Prostate gland (tissue), 2 donors: ENCODE measurements at regions not wholly inside any gene's neighbourhood (a gene's known extent, or its start where the extent isn't known, plus 50 kb on each side); places are given as distances from the start of the nearest gene placed in this dataset.

Source experiments
- POLR2A ChIP-seq: fragments of 450-650 bp; IDR thresholded peaks from one replicate; pipeline ENCODE4 v1.6.1; 2016; ENCODE audit warnings: antibody characterized with exemption, mild to moderate bottlenecking
- TF ChIP-seq, protein P1 (sequence below), 4 experiments: fragments of 200-600 bp in 2 of 4; fragments of 450-650 bp in 2 of 4; sonication (generic) in 2 of 4; IDR thresholded peaks; 1 replicate in 3 of 4; 2 replicates in 1 of 4; pipeline ENCODE4 v1.5.1; 2016 to 2019; ENCODE audit warnings: antibody characterized with exemption in 4 of 4, mild to moderate bottlenecking in 2 of 4, moderate library complexity in 2 of 4

DNA sequence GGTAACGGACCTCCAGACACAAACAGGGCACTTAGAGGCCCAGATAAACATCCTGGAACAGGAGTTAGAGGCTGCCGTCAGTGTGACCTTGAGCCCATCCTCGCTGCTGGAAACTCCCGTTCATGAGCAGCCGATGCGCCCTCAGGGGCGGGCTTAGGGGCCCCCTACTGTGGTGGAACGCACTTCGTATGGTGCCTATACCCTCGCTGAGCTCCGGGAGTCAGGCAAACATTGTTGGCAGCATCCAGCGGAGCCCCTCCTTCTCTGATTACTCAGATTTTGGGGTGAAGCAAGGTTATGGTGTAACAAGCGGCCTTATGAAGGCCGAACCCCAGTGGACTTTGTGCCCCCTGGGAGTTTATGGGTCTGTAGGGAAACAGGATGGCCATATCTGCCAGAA, 205.3 kb upstream of the SYT4 start:
- TF ChIP-seq, protein P1, sequence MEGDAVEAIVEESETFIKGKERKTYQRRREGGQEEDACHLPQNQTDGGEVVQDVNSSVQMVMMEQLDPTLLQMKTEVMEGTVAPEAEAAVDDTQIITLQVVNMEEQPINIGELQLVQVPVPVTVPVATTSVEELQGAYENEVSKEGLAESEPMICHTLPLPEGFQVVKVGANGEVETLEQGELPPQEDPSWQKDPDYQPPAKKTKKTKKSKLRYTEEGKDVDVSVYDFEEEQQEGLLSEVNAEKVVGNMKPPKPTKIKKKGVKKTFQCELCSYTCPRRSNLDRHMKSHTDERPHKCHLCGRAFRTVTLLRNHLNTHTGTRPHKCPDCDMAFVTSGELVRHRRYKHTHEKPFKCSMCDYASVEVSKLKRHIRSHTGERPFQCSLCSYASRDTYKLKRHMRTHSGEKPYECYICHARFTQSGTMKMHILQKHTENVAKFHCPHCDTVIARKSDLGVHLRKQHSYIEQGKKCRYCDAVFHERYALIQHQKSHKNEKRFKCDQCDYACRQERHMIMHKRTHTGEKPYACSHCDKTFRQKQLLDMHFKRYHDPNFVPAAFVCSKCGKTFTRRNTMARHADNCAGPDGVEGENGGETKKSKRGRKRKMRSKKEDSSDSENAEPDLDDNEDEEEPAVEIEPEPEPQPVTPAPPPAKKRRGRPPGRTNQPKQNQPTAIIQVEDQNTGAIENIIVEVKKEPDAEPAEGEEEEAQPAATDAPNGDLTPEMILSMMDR (IDR thresholded peaks at IDR 0.05): no peak
- no peak for TF ChIP-seq POLR2A
